T-cell (primary cell): ENCODE measurements at regions not wholly inside any gene's neighbourhood (a gene's known extent, or its start where the extent isn't known, plus 50 kb on each side); places are given as distances from the start of the nearest gene placed in this dataset.
A peak's percentile ranks its signal among the peaks of the same experiment; 100 is the strongest.

ENCODE experiments used
- ATAC-seq, 4 experiments: fragments of 200-7000 bp in 3 of 4; fragments of 150-1000 bp in 1 of 4; cut with Tn5 transposase; replicated peaks in 1 of 4; 1 replicate in 3 of 4; 2 replicates in 1 of 4; pipeline ENCODE4 v1.10.0; 2021; ENCODE audit warnings: moderate library complexity in 3 of 4, mild to moderate bottlenecking in 2 of 4, moderate number of reproducible peaks in 1 of 4
- CTCF ChIA-PET, 2 donors: fragments of 300-600 bp; sonication (Branson Sonifier 250); formaldehyde crosslinking; loops; one replicate each; lab custom pipeline; 2022; ENCODE audit warnings: antibody characterized with exemption in 2 of 2; lab: Charles Lee
- POLR2A ChIA-PET, 2 donors: fragments of 300-600 bp; sonication (Branson Sonifier 250); formaldehyde crosslinking; loops; one replicate each; lab custom pipeline; 2022; ENCODE audit warnings: antibody characterized with exemption in 2 of 2; lab: Charles Lee
- DNase-seq, 35 experiments: peaks; one replicate each; pipeline versions ENCODE4 v3.0.0 to v3.0.0-alpha.2; 2013 to 2023
- H3K27ac ChIP-seq: one replicate; pipeline ENCODE4 v1.5.1; 2013; ENCODE audit warnings: low read length
- H3K27me3 ChIP-seq, 2 experiments: replicated peaks in 1 of 2; 1 replicate in 1 of 2; 2 replicates in 1 of 2; pipeline versions ENCODE4 v1.6.1 to v1.7.0; 2013; ENCODE audit warnings: low read length in 1 of 2, mixed read lengths in 1 of 2; ENCODE audit not compliant: control insufficient read depth in 2 of 2, insufficient read depth in 2 of 2; ENCODE audit errors: extremely low read depth in 1 of 2
- H3K36me3 ChIP-seq, 2 donors: 1 replicate in 1 of 2; 2 replicates in 1 of 2; pipeline versions ENCODE4 v1.6.1 to v1.7.0; 2013; ENCODE audit warnings: low read length in 1 of 2; ENCODE audit not compliant: control insufficient read depth in 2 of 2, insufficient read depth in 1 of 2; ENCODE audit errors: extremely low read depth in 1 of 2
- H3K4me1 ChIP-seq, 2 experiments: 1 replicate in 1 of 2; 2 replicates in 1 of 2; pipeline versions ENCODE4 v1.6.1 to v1.7.0; 2013; ENCODE audit warnings: low read length in 2 of 2, mixed read lengths in 1 of 2; ENCODE audit not compliant: insufficient read depth in 2 of 2, control insufficient read depth in 1 of 2; ENCODE audit errors: extremely low read depth in 1 of 2
- H3K4me3 ChIP-seq, 2 donors: 1 replicate in 1 of 2; 2 replicates in 1 of 2; pipeline versions ENCODE4 v1.5.1 to v1.7.0; 2013; ENCODE audit warnings: mild to moderate bottlenecking in 2 of 2, low read length in 1 of 2, moderate library complexity in 1 of 2; ENCODE audit not compliant: control insufficient read depth in 1 of 2; ENCODE audit errors: extremely low read depth in 1 of 2
- H3K9me3 ChIP-seq: 2 replicates; pipeline ENCODE4 v1.7.0; 2013
- H3K27ac Mint-ChIP-seq, 2 donors: one replicate each; pipeline ENCODE4 v1.8.0; 2020 to 2021; ENCODE audit warnings: mild to moderate bottlenecking in 2 of 2, mixed read lengths in 2 of 2
- H3K27me3 Mint-ChIP-seq, 2 donors: one replicate each; pipeline ENCODE4 v1.8.0; 2021 to 2022; ENCODE audit warnings: mixed read lengths in 2 of 2
- H3K36me3 Mint-ChIP-seq: one replicate; pipeline ENCODE4 v1.8.0; 2021; ENCODE audit warnings: mixed read lengths
- H3K4me1 Mint-ChIP-seq, 3 donors: one replicate each; pipeline ENCODE4 v1.8.0; 2020 to 2022; ENCODE audit warnings: mixed read lengths in 3 of 3, mild to moderate bottlenecking in 1 of 3
- H3K4me3 Mint-ChIP-seq, 3 donors: one replicate each; pipeline ENCODE4 v1.8.0; 2020 to 2022; ENCODE audit warnings: mild to moderate bottlenecking in 3 of 3, mixed read lengths in 3 of 3, moderate library complexity in 3 of 3
- H3K9me3 Mint-ChIP-seq, 3 donors: one replicate each; pipeline ENCODE4 v1.8.0; 2020 to 2022; ENCODE audit warnings: mixed read lengths in 3 of 3
- WGBS: methylation state at CpG from one replicate; pipeline ENCODE4 v1.1.5; 2013; ENCODE audit warnings: missing lambda C conversion rate; ENCODE audit not compliant: insufficient coverage; 5-methylcytosine and 5-hydroxymethylcytosine counted together

- Mint-ChIP-seq H3K27ac (no peak overlapping the region), H3K27me3 (no peaks in the 10 kb centered on the region), H3K9me3 (no peaks in the 10 kb centered on the region), H3K4me3 (no peak overlapping the region), H3K36me3 (no peaks in the 10 kb centered on the region), H3K4me1 (peaks cover 8 to 18% (median 12%) of the 10 kb centered on the region in 3 donors)
- no peak overlapping the region for H3K4me3 ChIP-seq
- 84% methylated on average over 2 of the region's 4 CpGs for WGBS
- H3K36me3 ChIP-seq = no peaks in the 10 kb centered on the region
- CTCF ChIA-PET = interaction anchor here in 1 of 2 donors (0.7 kb wide), 1 partner anchor 1889 kb away, joined by 3 read pairs; no protein-coding TSS in a partner anchor
- DNase-seq (no peak), ATAC-seq (no peak)
- no peaks in the 10 kb centered on the region for H3K9me3 ChIP-seq
- H3K27me3 ChIP-seq = no peaks in the 10 kb centered on the region
- no peak overlapping the region for H3K27ac ChIP-seq
- POLR2A ChIA-PET = no interaction called here
- H3K4me1 ChIP-seq = peaks cover 0 to 3% of the 10 kb centered on the region in 2 experiments
Observed at GRCh38 chr3:189568961-189569360, 62.2 kb upstream of the TP63 start.

GRCh38 chr3:189569473-189569872 lies 61.7 kb upstream of the TP63 start:
- Mint-ChIP-seq H3K27ac (no peak overlapping the region), H3K27me3 (no peaks in the 10 kb centered on the region), H3K4me1 (peaks cover 7 to 13% (median 11%) of the 10 kb centered on the region in 3 donors), H3K9me3 (no peaks in the 10 kb centered on the region), H3K36me3 (no peaks in the 10 kb centered on the region), H3K4me3 (no peak overlapping the region)
- ATAC-seq = no peak
- CTCF ChIA-PET = no interaction called here
- DNase-seq = no peak
- Histone ChIP-seq H3K36me3 (no peaks in the 10 kb centered on the region), H3K27ac (no peak overlapping the region), H3K4me1 (peaks cover 0 to 3% of the 10 kb centered on the region in 2 experiments), H3K9me3 (no peaks in the 10 kb centered on the region), H3K27me3 (no peaks in the 10 kb centered on the region), H3K4me3 (no peak overlapping the region)
- POLR2A ChIA-PET = interaction anchor here in 1 of 2 donors (0.5 kb wide), 1 partner anchor 59 kb away, joined by 3 read pairs; no protein-coding TSS in a partner anchor
- WGBS = 100% methylated on average over 2 of the region's 4 CpGs

- H3K36me3 ChIP-seq = no peaks in the 10 kb centered on the region
- CTCF ChIA-PET = no interaction called here
- Mint-ChIP-seq H3K9me3 (no peaks in the 10 kb centered on the region), H3K27ac (peak overlapping the region in 1 of 2 donors; percentile 24), H3K36me3 (no peaks in the 10 kb centered on the region), H3K4me3 (no peak overlapping the region), H3K4me1 (peaks cover 7 to 11% (median 7%) of the 10 kb centered on the region in 3 donors), H3K27me3 (no peaks in the 10 kb centered on the region)
- H3K4me3 ChIP-seq = no peak overlapping the region
- POLR2A ChIA-PET = no interaction called here
- no peak overlapping the region for H3K27ac ChIP-seq
- H3K9me3 ChIP-seq = no peaks in the 10 kb centered on the region
- ATAC-seq (no peak), DNase-seq (peak in 1 of 35 experiments; percentile 11)
- peaks cover 0 to 3% of the 10 kb centered on the region in 2 experiments for H3K4me1 ChIP-seq
- H3K27me3 ChIP-seq = no peaks in the 10 kb centered on the region
Observed at GRCh38 chr3:189570916-189571315, 60.3 kb upstream of the TP63 start.

- Mint-ChIP-seq H3K9me3 (no peaks in the 10 kb centered on the region), H3K4me1 (peaks cover 7 to 11% (median 7%) of the 10 kb centered on the region in 3 donors), H3K27me3 (no peaks in the 10 kb centered on the region), H3K36me3 (no peaks in the 10 kb centered on the region), H3K27ac (no peak overlapping the region), H3K4me3 (no peak overlapping the region)
- ChIA-PET POLR2A (no interaction called here), CTCF (interaction anchor here in 1 of 2 donors (0.6 kb wide), 1 partner anchor 381 kb away, joined by 4 read pairs; no protein-coding TSS in a partner anchor)
- Histone ChIP-seq H3K27me3 (no peaks in the 10 kb centered on the region), H3K4me3 (no peak overlapping the region), H3K36me3 (no peaks in the 10 kb centered on the region), H3K4me1 (peaks cover 0 to 3% of the 10 kb centered on the region in 2 experiments), H3K9me3 (no peaks in the 10 kb centered on the region), H3K27ac (no peak overlapping the region)
- no peak for ATAC-seq
- no peak for DNase-seq
- no CpG with 5 or more reads among the region's 2 CpGs for WGBS
Observed at GRCh38 chr3:189572249-189572648, 58.9 kb upstream of the TP63 start.

GRCh38 chr3:189573004-189573403 lies 58.2 kb upstream of the TP63 start:
- no peak for ATAC-seq
- Histone ChIP-seq H3K27ac (no peak overlapping the region), H3K27me3 (no peaks in the 10 kb centered on the region), H3K4me1 (peaks cover 0 to 3% of the 10 kb centered on the region in 2 experiments), H3K9me3 (no peaks in the 10 kb centered on the region), H3K4me3 (no peak overlapping the region), H3K36me3 (no peaks in the 10 kb centered on the region)
- Mint-ChIP-seq H3K4me3 (no peak overlapping the region), H3K27me3 (no peaks in the 10 kb centered on the region), H3K4me1 (peaks cover 7 to 11% (median 7%) of the 10 kb centered on the region in 3 donors), H3K9me3 (no peaks in the 10 kb centered on the region), H3K36me3 (no peaks in the 10 kb centered on the region), H3K27ac (no peak overlapping the region)
- POLR2A ChIA-PET = no interaction called here
- CTCF ChIA-PET = no interaction called here
- DNase-seq = no peak

GRCh38 chr3:189576486-189576885 lies 54.7 kb upstream of the TP63 start:
- no peak overlapping the region for H3K27ac Mint-ChIP-seq
- Histone ChIP-seq H3K9me3 (no peaks in the 10 kb centered on the region), H3K27ac (no peak overlapping the region), H3K27me3 (no peaks in the 10 kb centered on the region), H3K4me3 (no peak overlapping the region), H3K4me1 (no peaks in the 10 kb centered on the region), H3K36me3 (no peaks in the 10 kb centered on the region)
- WGBS = no CpG with 5 or more reads among the region's 1 CpG
- H3K9me3 Mint-ChIP-seq = no peaks in the 10 kb centered on the region
- CTCF ChIA-PET = no interaction called here
- POLR2A ChIA-PET = no interaction called here
- ATAC-seq = no peak
- DNase-seq = no peak
- no peaks in the 10 kb centered on the region for H3K36me3 Mint-ChIP-seq
- H3K4me1 Mint-ChIP-seq = peaks cover 0 to 4% (median 0%) of the 10 kb centered on the region in 3 donors
- H3K4me3 Mint-ChIP-seq = no peak overlapping the region
- H3K27me3 Mint-ChIP-seq = no peaks in the 10 kb centered on the region
